ENCODE measurements at regions not wholly inside any gene's neighbourhood (a gene's known extent, or its start where the extent isn't known, plus 50 kb on each side); places are given as distances from the start of the nearest gene placed in this dataset.

GRCh38 chr5:39772307-39772706, 347.5 kb upstream of the DAB2 start:
- TF ChIP-seq, protein P1, sequence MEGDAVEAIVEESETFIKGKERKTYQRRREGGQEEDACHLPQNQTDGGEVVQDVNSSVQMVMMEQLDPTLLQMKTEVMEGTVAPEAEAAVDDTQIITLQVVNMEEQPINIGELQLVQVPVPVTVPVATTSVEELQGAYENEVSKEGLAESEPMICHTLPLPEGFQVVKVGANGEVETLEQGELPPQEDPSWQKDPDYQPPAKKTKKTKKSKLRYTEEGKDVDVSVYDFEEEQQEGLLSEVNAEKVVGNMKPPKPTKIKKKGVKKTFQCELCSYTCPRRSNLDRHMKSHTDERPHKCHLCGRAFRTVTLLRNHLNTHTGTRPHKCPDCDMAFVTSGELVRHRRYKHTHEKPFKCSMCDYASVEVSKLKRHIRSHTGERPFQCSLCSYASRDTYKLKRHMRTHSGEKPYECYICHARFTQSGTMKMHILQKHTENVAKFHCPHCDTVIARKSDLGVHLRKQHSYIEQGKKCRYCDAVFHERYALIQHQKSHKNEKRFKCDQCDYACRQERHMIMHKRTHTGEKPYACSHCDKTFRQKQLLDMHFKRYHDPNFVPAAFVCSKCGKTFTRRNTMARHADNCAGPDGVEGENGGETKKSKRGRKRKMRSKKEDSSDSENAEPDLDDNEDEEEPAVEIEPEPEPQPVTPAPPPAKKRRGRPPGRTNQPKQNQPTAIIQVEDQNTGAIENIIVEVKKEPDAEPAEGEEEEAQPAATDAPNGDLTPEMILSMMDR (IDR thresholded peaks at IDR 0.05) = no peak

GRCh38 chr5:39767916-39768315, 343.1 kb upstream of the DAB2 start:
- TF ChIP-seq, protein P1 (IDR thresholded peaks at IDR 0.05) = no peak

DNA sequence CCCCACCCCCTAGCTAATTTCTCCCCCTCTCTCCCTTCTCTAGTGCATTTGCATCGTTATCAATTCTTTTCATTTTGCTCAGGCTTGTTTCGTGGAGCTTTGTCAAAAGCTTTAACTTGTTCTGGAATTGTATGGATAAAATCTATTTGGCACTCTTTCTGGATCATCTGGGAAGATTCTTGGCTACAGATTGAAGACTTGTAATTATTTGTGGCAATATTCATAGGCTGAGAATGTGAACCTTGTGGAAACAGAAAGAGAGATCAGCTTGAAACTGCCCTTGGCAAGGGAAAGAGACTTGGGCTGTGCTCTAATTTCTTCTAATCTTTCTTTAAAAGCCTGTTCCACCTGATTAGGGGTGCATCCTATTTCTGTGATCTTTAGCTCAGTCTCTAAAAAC, 340.6 kb upstream of the DAB2 start:
- TF ChIP-seq, protein P1 (IDR thresholded peaks at IDR 0.05) = no peak

DNA sequence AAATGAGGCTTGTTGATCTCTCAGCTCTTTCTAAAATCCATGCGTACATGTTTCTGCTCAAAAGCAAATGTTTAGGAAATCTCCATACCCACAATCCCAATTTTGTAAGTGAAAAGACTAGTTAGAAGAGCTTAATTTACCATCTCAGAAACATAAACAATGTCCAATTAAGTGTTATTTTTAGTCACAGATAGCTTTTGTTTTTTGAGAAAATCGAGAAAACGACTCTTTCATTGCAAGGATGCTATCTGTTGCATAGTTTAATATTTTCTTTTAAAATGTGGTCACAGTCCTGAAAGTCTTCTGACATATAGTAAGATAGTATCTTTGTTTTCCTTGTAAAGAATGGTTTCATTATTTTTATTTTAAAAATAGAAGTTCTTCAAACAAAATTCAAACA, 338.0 kb upstream of the DAB2 start:
- TF ChIP-seq, protein P1 (IDR thresholded peaks at IDR 0.05) = no peak

GRCh38 chr5:39761199-39761950, 336.6 kb upstream of the DAB2 start:
- TF ChIP-seq, protein P1 (IDR thresholded peaks at IDR 0.05) = no peak

DNA sequence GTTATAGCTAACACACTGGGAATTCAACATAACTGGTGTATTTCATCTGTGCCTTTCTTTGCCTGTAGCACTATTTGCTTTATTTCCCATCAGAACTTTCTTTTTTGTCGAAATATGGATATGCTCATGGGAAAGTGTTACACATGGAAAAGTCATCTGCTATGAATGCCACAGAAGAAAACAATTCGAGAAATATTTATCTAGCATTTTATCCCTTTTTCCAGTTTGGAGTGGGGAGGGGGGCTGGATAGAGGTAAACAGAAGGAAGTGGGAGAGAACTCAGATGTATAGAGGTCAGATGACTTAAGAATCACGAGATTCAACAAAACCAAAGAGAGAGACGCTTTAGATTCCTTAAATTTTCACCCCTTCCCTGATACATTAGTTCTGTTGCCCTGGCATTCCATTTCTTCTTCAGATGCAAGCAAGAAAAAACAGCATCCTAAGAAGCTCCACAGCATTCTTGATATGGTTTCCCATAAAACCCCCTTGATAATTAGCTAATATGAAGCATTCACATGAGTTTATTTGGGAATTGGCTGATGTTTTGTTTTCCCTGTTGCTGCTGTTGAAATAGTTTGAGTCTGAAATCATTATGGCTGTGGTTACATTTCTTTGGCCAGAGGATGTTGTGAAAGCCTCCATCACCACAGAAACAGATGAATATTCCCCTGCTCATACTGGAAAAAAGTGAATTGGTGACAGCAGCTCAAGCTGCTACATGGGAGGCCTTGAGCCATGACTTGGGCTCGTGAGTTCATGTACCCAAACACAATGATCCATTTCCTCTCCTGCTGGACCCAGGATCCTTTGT, 335.8 kb upstream of the DAB2 start:
- TF ChIP-seq, protein P1 (IDR thresholded peaks at IDR 0.05) = no peak

- TF ChIP-seq, protein P1 (IDR thresholded peaks at IDR 0.05) = no peak
These were observed 334.9 kb upstream of the DAB2 start for GRCh38 chr5:39759701-39760100.
